Stomach (tissue), 4 donors: ENCODE measurements at regions not wholly inside any gene's neighbourhood (a gene's known extent, or its start where the extent isn't known, plus 50 kb on each side); places are given as distances from the start of the nearest gene placed in this dataset.

Experiments used
- EP300 ChIP-seq: sonication (generic); formaldehyde crosslinking; IDR thresholded peaks from one replicate; pipeline ENCODE4 v1.6.1; 2017; ENCODE audit warnings: antibody characterized with exemption
- TF ChIP-seq, protein P1 (sequence below), 7 experiments: fragments of 450-650 bp in 4 of 7; fragments of 200-600 bp in 3 of 7; sonication (generic) in 3 of 7; IDR thresholded peaks; one replicate each; pipeline ENCODE4 v1.5.1; 2016 to 2019; ENCODE audit warnings: antibody characterized with exemption in 7 of 7, control low read depth in 2 of 7, mild to moderate bottlenecking in 1 of 7

GRCh38 chr5:163815240-163815791 is 309.9 kb downstream of the MAT2B start:
- TF ChIP-seq, protein P1, sequence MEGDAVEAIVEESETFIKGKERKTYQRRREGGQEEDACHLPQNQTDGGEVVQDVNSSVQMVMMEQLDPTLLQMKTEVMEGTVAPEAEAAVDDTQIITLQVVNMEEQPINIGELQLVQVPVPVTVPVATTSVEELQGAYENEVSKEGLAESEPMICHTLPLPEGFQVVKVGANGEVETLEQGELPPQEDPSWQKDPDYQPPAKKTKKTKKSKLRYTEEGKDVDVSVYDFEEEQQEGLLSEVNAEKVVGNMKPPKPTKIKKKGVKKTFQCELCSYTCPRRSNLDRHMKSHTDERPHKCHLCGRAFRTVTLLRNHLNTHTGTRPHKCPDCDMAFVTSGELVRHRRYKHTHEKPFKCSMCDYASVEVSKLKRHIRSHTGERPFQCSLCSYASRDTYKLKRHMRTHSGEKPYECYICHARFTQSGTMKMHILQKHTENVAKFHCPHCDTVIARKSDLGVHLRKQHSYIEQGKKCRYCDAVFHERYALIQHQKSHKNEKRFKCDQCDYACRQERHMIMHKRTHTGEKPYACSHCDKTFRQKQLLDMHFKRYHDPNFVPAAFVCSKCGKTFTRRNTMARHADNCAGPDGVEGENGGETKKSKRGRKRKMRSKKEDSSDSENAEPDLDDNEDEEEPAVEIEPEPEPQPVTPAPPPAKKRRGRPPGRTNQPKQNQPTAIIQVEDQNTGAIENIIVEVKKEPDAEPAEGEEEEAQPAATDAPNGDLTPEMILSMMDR (IDR thresholded peaks at IDR 0.05), result no peak
- TF ChIP-seq EP300, result no peak
